ENCODE measurements at regions not wholly inside any gene's neighbourhood (a gene's known extent, or its start where the extent isn't known, plus 50 kb on each side); places are given as distances from the start of the nearest gene placed in this dataset.
"Not testable (repeated sequence)": the region's sequence is repeated elsewhere in the genome, so short reads cannot be mapped to it uniquely, and the experiment has no call there.

DNA sequence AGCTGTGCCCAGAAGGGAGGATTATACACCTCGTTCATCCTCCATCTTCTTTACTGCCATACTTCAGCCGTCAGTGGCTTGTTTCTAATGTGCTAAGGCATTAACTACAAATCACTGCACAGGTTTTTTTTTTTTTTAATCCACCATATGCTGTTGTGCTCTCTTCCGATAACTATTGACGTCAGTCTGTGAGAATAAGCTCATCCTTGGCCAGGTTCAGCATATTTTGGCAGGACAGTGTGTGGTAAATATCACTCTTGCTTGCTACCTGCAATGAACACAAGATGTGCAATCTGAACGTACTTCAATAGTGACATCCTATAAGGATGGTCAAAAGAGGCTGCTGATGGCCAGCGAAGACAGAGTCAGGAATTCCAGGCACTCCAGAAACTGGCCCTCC, 2030.7 kb upstream of the PCDH20 start:
- H3K9ac ChIP-seq (ENCODE audit: extremely low read depth, insufficient read length, low read length), result no peak overlapping the region
- H2AK5ac ChIP-seq (ENCODE audit: insufficient read length, low read length), result no peak overlapping the region
- H3K4me1 ChIP-seq (ENCODE audit: insufficient read depth, low read length), result no peaks in the 10 kb centered on the region
- Mint-ChIP-seq H3K36me3 (ENCODE audit: insufficient read depth in 1 of 3, low read depth in 3 of 3) (no peaks in the 10 kb centered on the region), H3K27ac (no peak overlapping the region), H3K9me3 (no peaks in the 10 kb centered on the region), H3K27me3 (ENCODE audit: low read depth) (no peaks in the 10 kb centered on the region), H3K4me3 (no peak overlapping the region), H3K4me1 (no peaks in the 10 kb centered on the region)
- no peak overlapping the region for H2BK5ac ChIP-seq (ENCODE audit: insufficient read length, low read length)
- no peak overlapping the region for H3K4me2 ChIP-seq (ENCODE audit: insufficient read depth, insufficient read length, low read length)
- H4K91ac ChIP-seq (ENCODE audit: insufficient read length, low read depth, low read length), result no peak overlapping the region
- H3K9me3 ChIP-seq (ENCODE audit: control insufficient read depth, low read depth, low read length), result no peaks in the 10 kb centered on the region
- H3K79me1 ChIP-seq (ENCODE audit: insufficient read depth, low read depth, low read length, poor library complexity, severe bottlenecking), result no peaks in the 10 kb centered on the region
- DNase-seq, result no peak
- TF ChIP-seq, protein P1, sequence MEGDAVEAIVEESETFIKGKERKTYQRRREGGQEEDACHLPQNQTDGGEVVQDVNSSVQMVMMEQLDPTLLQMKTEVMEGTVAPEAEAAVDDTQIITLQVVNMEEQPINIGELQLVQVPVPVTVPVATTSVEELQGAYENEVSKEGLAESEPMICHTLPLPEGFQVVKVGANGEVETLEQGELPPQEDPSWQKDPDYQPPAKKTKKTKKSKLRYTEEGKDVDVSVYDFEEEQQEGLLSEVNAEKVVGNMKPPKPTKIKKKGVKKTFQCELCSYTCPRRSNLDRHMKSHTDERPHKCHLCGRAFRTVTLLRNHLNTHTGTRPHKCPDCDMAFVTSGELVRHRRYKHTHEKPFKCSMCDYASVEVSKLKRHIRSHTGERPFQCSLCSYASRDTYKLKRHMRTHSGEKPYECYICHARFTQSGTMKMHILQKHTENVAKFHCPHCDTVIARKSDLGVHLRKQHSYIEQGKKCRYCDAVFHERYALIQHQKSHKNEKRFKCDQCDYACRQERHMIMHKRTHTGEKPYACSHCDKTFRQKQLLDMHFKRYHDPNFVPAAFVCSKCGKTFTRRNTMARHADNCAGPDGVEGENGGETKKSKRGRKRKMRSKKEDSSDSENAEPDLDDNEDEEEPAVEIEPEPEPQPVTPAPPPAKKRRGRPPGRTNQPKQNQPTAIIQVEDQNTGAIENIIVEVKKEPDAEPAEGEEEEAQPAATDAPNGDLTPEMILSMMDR (conservative IDR thresholded peaks at IDR 0.05), result no peak
- H3T11ph ChIP-seq (ENCODE audit: low read length), result no peak overlapping the region
- H3K4ac ChIP-seq (ENCODE audit: low read depth, low read length), result no peak overlapping the region
- H2BK12ac ChIP-seq (ENCODE audit: insufficient read length, low read depth, low read length), result no peak overlapping the region
- no peaks in the 10 kb centered on the region for H3K23me2 ChIP-seq (ENCODE audit: insufficient read length, low read depth, low read length, poor library complexity, severe bottlenecking)
- no peak overlapping the region for H4K5ac ChIP-seq (ENCODE audit: insufficient read length, low read depth, low read length)
- no peak overlapping the region for H3K56ac ChIP-seq (ENCODE audit: insufficient read length, low read depth, low read length)
- H2BK20ac ChIP-seq (ENCODE audit: low read depth, low read length, poor library complexity, severe bottlenecking), result no peak overlapping the region
- H3K14ac ChIP-seq (ENCODE audit: insufficient read depth, low read length), result no peak overlapping the region
- H3K18ac ChIP-seq (ENCODE audit: insufficient read length, low read depth, low read length), result no peak overlapping the region
- H2AFZ ChIP-seq (ENCODE audit: low read length), result no peak overlapping the region
- no peak overlapping the region for H2BK120ac ChIP-seq (ENCODE audit: low read depth, low read length, poor library complexity, severe bottlenecking)
- H4K8ac ChIP-seq (replicated peaks; ENCODE audit: insufficient read length, low read depth, low read length), result no peak overlapping the region
- no peak overlapping the region for H3K27ac ChIP-seq (ENCODE audit: insufficient read length, low read depth, low read length)
- no peaks in the 10 kb centered on the region for H3K27me3 ChIP-seq (ENCODE audit: insufficient read depth, low read length)
- no CpG with 5 or more reads among the region's 6 CpGs for WGBS (ENCODE audit: extremely low coverage, insufficient read length, low lambda C conversion rate)
- H3K79me2 ChIP-seq (ENCODE audit: insufficient read depth, low read length), result no peaks in the 10 kb centered on the region
- H4K20me1 ChIP-seq (ENCODE audit: control insufficient read depth, insufficient read depth, insufficient read length), result no peaks in the 10 kb centered on the region
- no peak overlapping the region for H2BK15ac ChIP-seq (ENCODE audit: low read depth, low read length)
- H3K23ac ChIP-seq (ENCODE audit: insufficient read length, low read depth, low read length), result no peak overlapping the region

DNA sequence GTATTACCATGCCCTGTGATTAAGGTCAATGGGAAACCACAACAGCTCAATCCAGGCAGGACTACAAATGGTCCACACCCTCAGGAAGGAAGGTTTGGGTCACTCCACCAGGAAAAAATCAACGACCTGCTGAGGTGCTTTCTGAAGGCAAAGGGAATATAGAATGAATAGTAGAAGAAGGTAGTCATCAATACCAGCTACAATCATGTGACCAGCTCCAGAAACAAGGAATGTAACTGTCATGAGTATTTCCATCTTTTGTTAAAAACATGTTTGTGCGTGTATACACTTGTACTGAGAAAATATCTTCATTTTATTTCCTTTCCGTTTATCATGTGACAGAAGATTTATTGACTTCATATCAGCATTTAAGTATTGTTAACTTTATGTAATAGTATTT, 2028.6 kb upstream of the PCDH20 start:
- H2BK20ac ChIP-seq (ENCODE audit: low read depth, low read length, poor library complexity, severe bottlenecking); H3K4ac ChIP-seq (ENCODE audit: low read depth, low read length); DNase-seq; H3K9ac ChIP-seq (ENCODE audit: extremely low read depth, insufficient read length, low read length); H3K27me3 ChIP-seq (ENCODE audit: insufficient read depth, low read length); H3K18ac ChIP-seq (ENCODE audit: insufficient read length, low read depth, low read length); H3K4me1 Mint-ChIP-seq; H3K14ac ChIP-seq (ENCODE audit: insufficient read depth, low read length); H3K27ac ChIP-seq (ENCODE audit: insufficient read length, low read depth, low read length); H4K8ac ChIP-seq (replicated peaks; ENCODE audit: insufficient read length, low read depth, low read length); H3K23ac ChIP-seq (ENCODE audit: insufficient read length, low read depth, low read length); H3T11ph ChIP-seq (ENCODE audit: low read length); H3K56ac ChIP-seq (ENCODE audit: insufficient read length, low read depth, low read length); H4K20me1 ChIP-seq (ENCODE audit: control insufficient read depth, insufficient read depth, insufficient read length); H3K36me3 Mint-ChIP-seq (ENCODE audit: insufficient read depth in 1 of 3, low read depth in 3 of 3); H3K27me3 Mint-ChIP-seq (ENCODE audit: low read depth); H3K9me3 Mint-ChIP-seq; H3K27ac Mint-ChIP-seq; H3K9me3 ChIP-seq (ENCODE audit: control insufficient read depth, low read depth, low read length); H2BK120ac ChIP-seq (ENCODE audit: low read depth, low read length, poor library complexity, severe bottlenecking); H3K79me1 ChIP-seq (ENCODE audit: insufficient read depth, low read depth, low read length, poor library complexity, severe bottlenecking); H4K5ac ChIP-seq (ENCODE audit: insufficient read length, low read depth, low read length); H4K91ac ChIP-seq (ENCODE audit: insufficient read length, low read depth, low read length); H2BK5ac ChIP-seq (ENCODE audit: insufficient read length, low read length); H3K4me3 Mint-ChIP-seq; H2BK15ac ChIP-seq (ENCODE audit: low read depth, low read length); H2BK12ac ChIP-seq (ENCODE audit: insufficient read length, low read depth, low read length); H3K4me2 ChIP-seq (ENCODE audit: insufficient read depth, insufficient read length, low read length); H2AFZ ChIP-seq (ENCODE audit: low read length); H3K23me2 ChIP-seq (ENCODE audit: insufficient read length, low read depth, low read length, poor library complexity, severe bottlenecking); H3K79me2 ChIP-seq (ENCODE audit: insufficient read depth, low read length); H3K4me1 ChIP-seq (ENCODE audit: insufficient read depth, low read length); H2AK5ac ChIP-seq (ENCODE audit: insufficient read length, low read length): not testable (repeated sequence)
- WGBS (ENCODE audit: extremely low coverage, insufficient read length, low lambda C conversion rate), result no CpG with 5 or more reads among the region's 3 CpGs
